ENCODE measurements at regions not wholly inside any gene's neighbourhood (a gene's known extent, or its start where the extent isn't known, plus 50 kb on each side); places are given as distances from the start of the nearest gene placed in this dataset.
A peak's percentile ranks its signal among the peaks of the same experiment; 100 is the strongest.

- no peak for DNase-seq
- intact Hi-C loops (cut with DNase I; ENCODE audit: low total_unique reads), result no loop called here
- TF ChIP-seq CTCF (IDR thresholded peaks at IDR 0.05) (no peak), POLR2A (IDR thresholded peaks at IDR 0.05) (no peak), EP300 (IDR thresholded peaks at IDR 0.05; ENCODE audit: low read depth) (no peak), POLR2AphosphoS5 (IDR thresholded peaks at IDR 0.05) (no peak)
- Histone ChIP-seq H3K27ac (no peak overlapping the region), H3K9me3 (no peaks in the 10 kb centered on the region), H3K36me3 (no peaks in the 10 kb centered on the region), H3K4me3 (no peak overlapping the region), H3K4me1 (peaks cover 0 to 6% (median 0%) of the 10 kb centered on the region in 4 donors), H3K27me3 (no peaks in the 10 kb centered on the region)
- in situ Hi-C loops (cut with MboI; ENCODE audit: low pct_ligation_motif_present in 1 of 4, low pct_unique_long_range_greater_than_20kb in 1 of 4, low sequenced_read_pairs in 3 of 4), result no loop called here
- 75 to 92% methylated on average over 2 of the region's 2 CpGs for WGBS, 2 donors (ENCODE audit: low coverage in 1 of 2)
These were observed 51.2 kb upstream of the PRR5 start for GRCh38 chr22:44650806-44651205.

- peak; percentile 31 for DNase-seq
- WGBS, 2 donors (ENCODE audit: low coverage in 1 of 2), result 69% methylated on average over 20 of the region's 20 CpGs; no CpG with 5 or more reads in 1 of the 2 donors
- TF ChIP-seq EP300 (IDR thresholded peaks at IDR 0.05; ENCODE audit: low read depth), result no peak
- TF ChIP-seq POLR2A (IDR thresholded peaks at IDR 0.05), result no peak
- no peak for TF ChIP-seq CTCF (IDR thresholded peaks at IDR 0.05)
- peak in 2 of 3 donors; percentile 13 to 17 for TF ChIP-seq POLR2AphosphoS5 (IDR thresholded peaks at IDR 0.05)
- Histone ChIP-seq H3K4me3 (no peak overlapping the region), H3K4me1 (peaks cover 0 to 6% (median 0%) of the 10 kb centered on the region in 4 donors), H3K36me3 (no peaks in the 10 kb centered on the region), H3K27me3 (no peaks in the 10 kb centered on the region), H3K9me3 (no peaks in the 10 kb centered on the region), H3K27ac (peak overlapping the region; percentile 62 to 73 (median 66))
- in situ Hi-C loops (cut with MboI; ENCODE audit: low pct_ligation_motif_present in 1 of 4, low pct_unique_long_range_greater_than_20kb in 1 of 4, low sequenced_read_pairs in 3 of 4), result no loop called here
- intact Hi-C loops (cut with DNase I; ENCODE audit: low total_unique reads), result no loop called here
These were observed 53.0 kb upstream of the PRR5 start for GRCh38 chr22:44648821-44649565.

GRCh38 chr22:44648085-44648820, 53.8 kb upstream of the PRR5 start:
- no peak for TF ChIP-seq EP300 (IDR thresholded peaks at IDR 0.05; ENCODE audit: low read depth)
- TF ChIP-seq POLR2A (IDR thresholded peaks at IDR 0.05), result no peak
- TF ChIP-seq POLR2AphosphoS5 (IDR thresholded peaks at IDR 0.05), result no peak
- Histone ChIP-seq H3K4me3 (no peak overlapping the region), H3K9me3 (no peaks in the 10 kb centered on the region), H3K36me3 (no peaks in the 10 kb centered on the region), H3K27ac (peak overlapping the region; percentile 62 to 73 (median 66)), H3K27me3 (no peaks in the 10 kb centered on the region), H3K4me1 (peaks cover 0 to 6% (median 0%) of the 10 kb centered on the region in 4 donors)
- DNase-seq, result no peak
- intact Hi-C loops (cut with DNase I; ENCODE audit: low total_unique reads), result no loop called here
- in situ Hi-C loops (cut with MboI; ENCODE audit: low pct_ligation_motif_present in 1 of 4, low pct_unique_long_range_greater_than_20kb in 1 of 4, low sequenced_read_pairs in 3 of 4), result no loop called here
- 65 to 81% methylated on average over 4 to 12 of the region's 12 CpGs for WGBS, 2 donors (ENCODE audit: low coverage in 1 of 2)

GRCh38 chr22:44647141-44647540, 54.9 kb upstream of the PRR5 start:
- peaks cover 0 to 6% (median 0%) of the 10 kb centered on the region in 4 donors for H3K4me1 ChIP-seq
- no peak overlapping the region for H3K4me3 ChIP-seq
- H3K36me3 ChIP-seq, result no peaks in the 10 kb centered on the region
- H3K27me3 ChIP-seq, result no peaks in the 10 kb centered on the region
- in situ Hi-C loops (cut with MboI; ENCODE audit: low pct_ligation_motif_present in 1 of 4, low pct_unique_long_range_greater_than_20kb in 1 of 4, low sequenced_read_pairs in 3 of 4) (no loop called here), intact Hi-C loops (cut with DNase I; ENCODE audit: low total_unique reads) (no loop called here)
- no peaks in the 10 kb centered on the region for H3K9me3 ChIP-seq
- H3K27ac ChIP-seq, result no peak overlapping the region
- TF ChIP-seq EP300 (IDR thresholded peaks at IDR 0.05; ENCODE audit: low read depth) (no peak), CTCF (IDR thresholded peaks at IDR 0.05) (no peak), POLR2AphosphoS5 (IDR thresholded peaks at IDR 0.05) (no peak), POLR2A (IDR thresholded peaks at IDR 0.05) (no peak)
- WGBS, 2 donors (ENCODE audit: low coverage in 1 of 2), result 81 to 86% methylated on average over 3 to 7 of the region's 7 CpGs
- no peak for DNase-seq

Data from transverse colon (tissue), 4 donors.